IMR-90 (cell line): ENCODE measurements at regions not wholly inside any gene's neighbourhood (a gene's known extent, or its start where the extent isn't known, plus 50 kb on each side); places are given as distances from the start of the nearest gene placed in this dataset.

Experiments used
- ATAC-seq: fragments of 200-7000 bp; cut with Tn5 transposase; 2 replicates; pipeline ENCODE4 v1.9.1; 2020; ENCODE audit warnings: low read depth, mild to moderate bottlenecking, moderate library complexity
- BruUV-seq: library from RNA; stranded (reverse); fragments of 400-500 nt; replicated peaks from 2 replicates; lab custom pipeline; 2021; lab: Mats Ljungman, UMichigan
- CTCF ChIA-PET: fragments of 300-600 bp; formaldehyde crosslinking; extraction: SDS; loops from one replicate; lab custom pipeline; 2021; ENCODE audit warnings: antibody characterized with exemption; lab: Yijun Ruan, JAX
- POLR2A ChIA-PET: fragments of 300-600 bp; sonication (Branson Sonifier 250); formaldehyde crosslinking; loops from one replicate; lab custom pipeline; 2022; ENCODE audit warnings: antibody characterized with exemption; ENCODE audit not compliant: unreplicated experiment; lab: Charles Lee
- DNase-seq: peaks from one replicate; pipeline ENCODE4 v3.0.0; 2013
- H2AFZ ChIP-seq: replicated peaks from 2 replicates; pipeline ENCODE3; 2013; ENCODE audit warnings: low read length, mild to moderate bottlenecking; ENCODE audit not compliant: poor library complexity
- H2AK5ac ChIP-seq: 2 replicates; pipeline ENCODE4 v1.6.1; 2013; ENCODE audit warnings: low read depth, low read length, inconsistent platforms
- H2AK9ac ChIP-seq: replicated peaks from 2 replicates; pipeline ENCODE3; 2013; ENCODE audit warnings: mild to moderate bottlenecking, low read depth, low read length, moderate library complexity; ENCODE audit not compliant: poor library complexity
- H2BK120ac ChIP-seq: 2 replicates; pipeline ENCODE4 v1.6.1; 2013; ENCODE audit warnings: low read depth, low read length, inconsistent platforms
- H2BK15ac ChIP-seq: 3 replicates; pipeline ENCODE4 v1.6.1; 2013; ENCODE audit warnings: low read depth, low read length, inconsistent platforms
- H2BK20ac ChIP-seq: 2 replicates; pipeline ENCODE4 v1.6.1; 2013; ENCODE audit warnings: low read depth, mild to moderate bottlenecking, inconsistent platforms, low read length, moderate library complexity
- H2BK5ac ChIP-seq: 2 replicates; pipeline ENCODE4 v1.6.1; 2013; ENCODE audit warnings: mild to moderate bottlenecking, low read depth, low read length, inconsistent platforms; ENCODE audit not compliant: poor library complexity, severe bottlenecking
- H3K14ac ChIP-seq: replicated peaks from 2 replicates; pipeline ENCODE4 v1.6.1; 2013; ENCODE audit warnings: low read depth, low read length, inconsistent platforms
- H3K18ac ChIP-seq: 2 replicates; pipeline ENCODE4 v1.6.1; 2013; ENCODE audit warnings: low read depth, low read length, control low read depth
- H3K23ac ChIP-seq: 2 replicates; pipeline ENCODE4 v1.6.1; 2013; ENCODE audit warnings: low read depth, low read length, inconsistent platforms
- H3K27ac ChIP-seq: 2 replicates; pipeline ENCODE4 v1.5.1; 2013; ENCODE audit warnings: mild to moderate bottlenecking, control low read depth, low read length; ENCODE audit not compliant: insufficient read depth
- H3K27me3 ChIP-seq: 2 replicates; pipeline ENCODE4 v1.6.1; 2013; ENCODE audit warnings: low read length; ENCODE audit not compliant: control insufficient read depth, insufficient read depth
- H3K36me3 ChIP-seq: 2 replicates; pipeline ENCODE4 v1.6.1; 2013; ENCODE audit warnings: low read length, mixed read lengths; ENCODE audit not compliant: control insufficient read depth, insufficient read depth
- H3K4ac ChIP-seq: 2 replicates; pipeline ENCODE4 v1.6.1; 2013; ENCODE audit warnings: low read depth, low read length, inconsistent platforms
- H3K4me1 ChIP-seq: 2 replicates; pipeline ENCODE4 v1.6.1; 2013; ENCODE audit warnings: low read length, mixed read lengths; ENCODE audit not compliant: control insufficient read depth, insufficient read depth
- H3K4me2 ChIP-seq: 2 replicates; pipeline ENCODE4 v1.6.1; 2013; ENCODE audit warnings: low read depth, mild to moderate bottlenecking, control low read depth, low read length, moderate library complexity
- H3K4me3 ChIP-seq: 2 replicates; pipeline ENCODE4 v1.5.1; 2013; ENCODE audit warnings: low read depth, mild to moderate bottlenecking, control low read depth, low read length, moderate library complexity; ENCODE audit not compliant: insufficient read depth
- H3K56ac ChIP-seq: 2 replicates; pipeline ENCODE4 v1.6.1; 2013; ENCODE audit warnings: low read length, inconsistent platforms; ENCODE audit not compliant: insufficient read depth; ENCODE audit errors: extremely low read depth
- H3K79me1 ChIP-seq, 2 experiments: 2 replicates each; pipeline ENCODE4 v1.6.1; 2013; ENCODE audit warnings: low read length in 2 of 2, inconsistent platforms in 1 of 2, low read depth in 1 of 2
- H3K9ac ChIP-seq: 2 replicates; pipeline ENCODE4 v1.6.1; 2013; ENCODE audit warnings: low read depth, low read length, control low read depth
- H3K9me1 ChIP-seq: 2 replicates; pipeline ENCODE4 v1.6.1; 2013; ENCODE audit warnings: low read length, inconsistent platforms; ENCODE audit not compliant: insufficient read depth
- H3K9me3 ChIP-seq: 2 replicates; pipeline ENCODE4 v1.6.1; 2013; ENCODE audit warnings: low read length; ENCODE audit not compliant: control insufficient read depth, insufficient read depth
- H4K20me1 ChIP-seq: 2 replicates; pipeline ENCODE4 v1.6.1; 2013; ENCODE audit warnings: low read length, inconsistent platforms; ENCODE audit not compliant: insufficient read depth
- H4K5ac ChIP-seq: 2 replicates; pipeline ENCODE4 v1.6.1; 2013; ENCODE audit warnings: mild to moderate bottlenecking, low read depth, low read length, control low read depth
- H4K8ac ChIP-seq, 2 experiments: 2 replicates each; pipeline ENCODE4 v1.6.1; 2013; ENCODE audit warnings: low read depth in 2 of 2, low read length in 2 of 2, control low read depth in 1 of 2, inconsistent platforms in 1 of 2
- H4K91ac ChIP-seq: 2 replicates; pipeline ENCODE4 v1.6.1; 2013; ENCODE audit warnings: low read depth, low read length, inconsistent platforms; ENCODE audit not compliant: insufficient read depth
- CEBPB ChIP-seq: IDR thresholded peaks from 2 replicates; pipeline ENCODE4 v1.6.1; 2012; ENCODE audit warnings: low read depth, low read length, improper control_type of control experiment
- FOS ChIP-seq: fragments of 150-350 bp; IDR thresholded peaks from 2 replicates; pipeline ENCODE4 v1.6.1; 2016; ENCODE audit warnings: low read depth, low read length
- MAFK ChIP-seq: IDR thresholded peaks from 2 replicates; pipeline ENCODE4 v1.6.1; 2012; ENCODE audit warnings: low read depth, low read length, improper control_type of control experiment
- MAZ ChIP-seq: IDR thresholded peaks from 2 replicates; pipeline ENCODE4 v1.6.1; 2012; ENCODE audit warnings: low read depth, mild to moderate bottlenecking, low read length, improper control_type of control experiment, moderate library complexity, borderline replicate concordance
- MXI1 ChIP-seq: IDR thresholded peaks from 2 replicates; pipeline ENCODE4 v1.6.1; 2012; ENCODE audit warnings: low read depth, mild to moderate bottlenecking, low read length, moderate library complexity, borderline replicate concordance
- NFE2L2 ChIP-seq: fragments of 150-350 bp; IDR thresholded peaks from 2 replicates; pipeline ENCODE4 v1.6.1; 2016; ENCODE audit warnings: low read depth, mild to moderate bottlenecking, low read length
- POLR2A ChIP-seq: IDR thresholded peaks from 2 replicates; pipeline ENCODE4 v1.6.1; 2012; ENCODE audit warnings: mild to moderate bottlenecking, low read depth, low read length
- RAD21 ChIP-seq: IDR thresholded peaks from 2 replicates; pipeline ENCODE4 v1.6.1; 2012; ENCODE audit warnings: low read length, improper control_type of control experiment
- RCOR1 ChIP-seq: IDR thresholded peaks from 2 replicates; pipeline ENCODE4 v1.6.1; 2012; ENCODE audit warnings: mild to moderate bottlenecking, low read length, improper control_type of control experiment; ENCODE audit not compliant: insufficient replicate concordance
- RFX5 ChIP-seq: IDR thresholded peaks from 2 replicates; pipeline ENCODE4 v1.8.0; 2012; ENCODE audit warnings: low read depth, mild to moderate bottlenecking, low read length, moderate library complexity
- SMC3 ChIP-seq: fragments of 150-350 bp; IDR thresholded peaks from 2 replicates; pipeline ENCODE4 v1.6.1; 2016; ENCODE audit warnings: low read depth, mild to moderate bottlenecking, antibody characterized with exemption, low read length, moderate library complexity
- WGBS, 2 experiments: methylation state at CpG; one replicate each; pipeline versions ENCODE4 v1.1.5 to v1.1.7; 2013; ENCODE audit warnings: missing lambda C conversion rate in 2 of 2; ENCODE audit not compliant: insufficient read length in 1 of 2; ENCODE audit errors: extremely low coverage in 2 of 2; 5-methylcytosine and 5-hydroxymethylcytosine counted together
- dilution Hi-C: fragments of 300-500 bp; cut with HindIII; formaldehyde crosslinking; loops from one replicate; pipeline ENCODE4 v1.14.3; 2018; ENCODE audit warnings: low sequenced_read_pairs; ENCODE audit not compliant: unreplicated experiment
- in situ Hi-C: fragments of 300-500 bp; cut with MboI; formaldehyde crosslinking; loops from 3 replicates; pipeline ENCODE4 v1.14.3; 2019; ENCODE audit warnings: low sequenced_read_pairs, inconsistent platforms, mixed read lengths
- intact Hi-C: fragments of 100-400 bp; cut with micrococcal nuclease; formaldehyde crosslinking; loops from 2 replicates; pipeline ENCODE4 v1.10.0; 2022

- no peak overlapping the region for H3K4me3 ChIP-seq
- no peak overlapping the region for H4K91ac ChIP-seq
- H3K14ac ChIP-seq: no peak overlapping the region
- dilution Hi-C loops: no loop called here
- TF ChIP-seq RAD21 (no peak), RFX5 (no peak), FOS (no peak), NFE2L2 (no peak), POLR2A (no peak), SMC3 (no peak), MAZ (no peak), CEBPB (no peak), RCOR1 (no peak), MXI1 (no peak), MAFK (no peak)
- H3K18ac ChIP-seq: no peak overlapping the region
- H4K8ac ChIP-seq: no peak overlapping the region
- H2AK5ac ChIP-seq: no peak overlapping the region
- in situ Hi-C loops: no loop called here
- no peaks in the 10 kb centered on the region for H3K79me1 ChIP-seq
- H3K27me3 ChIP-seq: no peaks in the 10 kb centered on the region
- H3K9ac ChIP-seq: no peak overlapping the region
- no peak overlapping the region for H3K23ac ChIP-seq
- H2BK15ac ChIP-seq: no peak overlapping the region
- no peak overlapping the region for H2AFZ ChIP-seq
- H3K56ac ChIP-seq: no peak overlapping the region
- H3K9me1 ChIP-seq: no peaks in the 10 kb centered on the region
- ChIA-PET CTCF (no interaction called here), POLR2A (no interaction called here)
- DNase-seq (no peak), ATAC-seq (no peak)
- H2BK5ac ChIP-seq: no peak overlapping the region
- no peak overlapping the region for H2BK120ac ChIP-seq
- intact Hi-C loops: no loop called here
- H3K4me2 ChIP-seq: no peak overlapping the region
- H3K27ac ChIP-seq: no peak overlapping the region
- H4K5ac ChIP-seq: no peak overlapping the region
- WGBS, 2 experiments: no CpG with 5 or more reads among the region's 2 CpGs
- H3K4ac ChIP-seq: no peak overlapping the region
- no peak overlapping the region for H2AK9ac ChIP-seq
- H3K36me3 ChIP-seq: no peaks in the 10 kb centered on the region
- no peak overlapping the region for H2BK20ac ChIP-seq
- H4K20me1 ChIP-seq: no peaks in the 10 kb centered on the region
- H3K9me3 ChIP-seq: no peaks in the 10 kb centered on the region
- no TSS peak for BruUV-seq
- no peaks in the 10 kb centered on the region for H3K4me1 ChIP-seq
These were observed 1060.4 kb downstream of the ZPLD1 start for GRCh38 chr3:103495186-103495585.
